ENCODE measurements at regions not wholly inside any gene's neighbourhood (a gene's known extent, or its start where the extent isn't known, plus 50 kb on each side); places are given as distances from the start of the nearest gene placed in this dataset.
"Not testable (repeated sequence)": the region's sequence is repeated elsewhere in the genome, so short reads cannot be mapped to it uniquely, and the experiment has no call there.

GRCh38 chr5:13045897-13046551 is 898.5 kb downstream of the DNAH5 start:
- no peak for DNase-seq (ENCODE audit: low read depth)

GRCh38 chr5:13034061-13034460 is 910.4 kb downstream of the DNAH5 start:
- DNase-seq (ENCODE audit: low read depth) = no peak

GRCh38 chr5:13029211-13029610 is 915.3 kb downstream of the DNAH5 start:
- DNase-seq (ENCODE audit: low read depth) = no peak

GRCh38 chr5:13027874-13028273 is 916.6 kb downstream of the DNAH5 start:
- DNase-seq (ENCODE audit: low read depth) = no peak

DNA sequence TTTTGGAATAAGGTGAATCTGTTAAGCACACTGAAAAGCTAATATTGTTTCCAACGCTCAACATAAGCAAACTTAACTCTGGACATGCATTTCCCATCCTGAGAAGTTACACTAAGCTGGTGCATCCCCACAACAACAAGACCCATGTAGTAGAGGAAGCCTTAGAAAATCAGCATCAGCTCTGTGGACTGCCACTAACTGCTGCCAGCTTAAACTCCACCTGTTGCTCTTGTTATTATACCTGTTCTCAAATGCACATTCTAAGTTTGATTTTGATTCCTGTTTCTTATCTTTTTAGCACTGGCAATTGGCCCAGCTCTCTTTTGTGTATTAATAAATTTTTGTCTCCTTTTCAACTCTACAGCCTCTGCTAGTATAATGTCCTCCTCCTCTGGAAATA is 924.8 kb downstream of the DNAH5 start:
- no peak for DNase-seq (ENCODE audit: low read depth)

DNA sequence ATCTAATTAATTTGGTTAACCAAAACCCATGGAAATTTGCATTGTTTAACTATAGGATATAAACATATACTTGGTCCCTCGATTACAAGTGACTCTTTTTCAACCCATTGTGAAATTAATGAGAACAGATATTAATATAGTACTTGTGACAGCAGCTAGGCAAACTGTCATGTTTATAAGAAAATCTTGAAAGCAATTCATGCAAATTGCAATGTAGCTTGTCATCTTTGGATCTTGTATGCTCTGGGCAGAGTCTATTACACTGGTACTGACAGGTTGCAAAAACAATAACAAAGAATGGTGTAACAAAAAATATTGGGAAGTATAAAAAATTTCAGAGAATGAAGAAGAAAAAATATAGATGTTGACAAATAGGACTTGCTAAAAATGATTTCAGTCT is 941.0 kb downstream of the DNAH5 start:
- DNase-seq (ENCODE audit: low read depth) = no peak

DNA sequence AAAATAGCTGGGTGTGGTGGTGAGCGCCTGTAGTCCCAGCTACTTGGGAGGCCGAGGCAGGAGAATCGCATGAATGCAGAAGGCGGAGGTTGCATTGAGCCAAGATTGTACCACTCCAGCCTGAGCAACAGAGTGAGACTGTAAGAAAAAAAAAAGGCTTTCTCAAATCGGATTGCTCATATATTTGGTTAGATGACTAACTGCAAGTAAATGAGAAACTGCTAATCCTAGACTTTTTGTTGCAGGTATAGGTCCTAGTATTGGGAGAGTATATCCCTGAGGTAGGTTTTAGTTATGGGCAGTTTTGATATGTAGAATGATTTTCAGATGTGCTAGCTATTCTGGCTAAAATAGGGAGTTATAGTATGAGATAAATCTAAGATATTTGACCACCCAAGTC is 944.8 kb downstream of the DNAH5 start:
- DNase-seq (ENCODE audit: low read depth) = no peak

- no peak for DNase-seq (ENCODE audit: low read depth)
These were observed 959.3 kb downstream of the DNAH5 start for GRCh38 chr5:12985142-12985541.

DNA sequence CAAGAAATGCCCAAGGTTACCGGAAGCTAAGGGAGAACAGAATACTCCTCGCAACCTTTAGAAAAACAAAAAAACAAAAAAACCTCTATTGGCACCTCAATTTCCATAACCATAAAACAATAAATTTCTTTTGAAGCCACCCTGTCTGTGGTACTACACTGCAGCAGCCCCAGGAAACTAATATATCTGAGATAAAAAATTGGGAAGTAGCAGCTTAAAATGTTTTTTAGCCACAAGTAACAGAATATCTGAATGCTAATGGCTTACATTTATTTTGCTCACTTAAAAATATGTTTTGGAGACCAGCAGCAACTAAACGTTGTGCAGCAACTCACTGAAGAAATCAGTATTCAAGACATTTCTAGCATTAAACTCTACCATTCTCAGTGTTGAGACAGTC is 969.6 kb downstream of the DNAH5 start:
- DNase-seq (ENCODE audit: low read depth) = no peak

DNA sequence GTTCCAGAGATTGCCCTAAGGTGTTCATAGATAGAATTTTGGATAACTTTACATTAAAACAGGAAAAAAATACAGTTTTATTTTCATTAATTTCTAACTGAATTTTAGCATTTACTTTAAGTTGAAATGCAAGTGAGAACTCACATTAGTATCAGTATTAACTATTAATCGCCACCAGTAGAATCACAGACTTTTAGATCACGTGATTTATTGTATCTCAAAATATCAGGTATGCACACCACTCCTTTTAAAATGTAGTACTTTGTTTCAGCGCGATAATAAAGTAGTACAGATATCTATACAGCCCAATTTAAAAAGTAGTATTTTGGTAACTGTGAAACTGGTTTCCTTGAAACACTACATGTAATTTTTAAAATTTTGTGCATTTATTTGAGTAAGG is 978.7 kb downstream of the DNAH5 start:
- no peak for DNase-seq (ENCODE audit: low read depth)

- no peak for DNase-seq (ENCODE audit: low read depth)
These were observed 984.8 kb downstream of the DNAH5 start for GRCh38 chr5:12959713-12960112.

- no peak for DNase-seq (ENCODE audit: low read depth)
These were observed 992.1 kb downstream of the DNAH5 start for GRCh38 chr5:12952409-12952808.

- DNase-seq (ENCODE audit: low read depth) = no peak
These were observed 992.6 kb downstream of the DNAH5 start for GRCh38 chr5:12951846-12952245.

DNA sequence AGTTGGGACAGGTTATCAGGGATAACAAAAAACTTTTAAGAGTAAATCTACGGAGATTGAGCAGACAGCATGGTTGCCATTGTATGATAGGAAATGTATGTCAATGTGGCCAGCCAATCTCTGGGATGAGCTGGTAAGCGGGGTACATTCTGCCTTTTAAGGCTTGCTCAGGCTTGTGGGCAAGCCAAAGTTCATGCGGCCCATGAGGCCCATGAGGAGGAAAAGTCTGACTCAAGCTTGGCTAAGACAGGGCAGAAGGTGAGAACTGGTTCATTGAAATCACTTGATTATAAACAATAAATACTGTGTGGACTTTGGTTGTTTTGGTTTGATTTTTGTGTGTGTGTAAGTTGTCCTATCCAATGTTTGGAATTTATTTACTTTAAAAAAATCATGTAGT is 997.1 kb downstream of the DNAH5 start:
- no peak for DNase-seq (ENCODE audit: low read depth)

DNA sequence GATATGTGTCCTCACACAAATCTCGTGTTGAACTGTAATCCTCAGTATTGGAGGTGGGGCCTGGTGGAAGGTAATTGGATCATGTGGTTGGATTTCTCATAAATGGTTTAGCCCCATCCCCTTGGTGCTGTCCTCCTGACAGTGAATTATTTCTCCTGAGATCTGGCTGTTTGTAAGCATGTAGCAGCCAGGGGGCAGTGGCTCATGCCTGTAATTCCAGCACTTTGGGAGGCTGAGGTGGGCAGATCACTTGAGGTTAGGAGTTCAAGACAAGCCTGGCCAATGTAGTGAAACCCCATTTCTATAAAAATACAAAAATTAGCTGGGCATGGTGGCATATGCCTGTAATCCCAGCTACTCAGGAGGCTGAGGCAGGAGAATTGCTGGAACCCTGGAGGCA is 999.0 kb downstream of the DNAH5 start:
- not testable (repeated sequence) for DNase-seq (ENCODE audit: low read depth)

GRCh38 chr5:12936221-12936620 is 1008.3 kb downstream of the DNAH5 start:
- no peak for DNase-seq (ENCODE audit: low read depth)

DNA sequence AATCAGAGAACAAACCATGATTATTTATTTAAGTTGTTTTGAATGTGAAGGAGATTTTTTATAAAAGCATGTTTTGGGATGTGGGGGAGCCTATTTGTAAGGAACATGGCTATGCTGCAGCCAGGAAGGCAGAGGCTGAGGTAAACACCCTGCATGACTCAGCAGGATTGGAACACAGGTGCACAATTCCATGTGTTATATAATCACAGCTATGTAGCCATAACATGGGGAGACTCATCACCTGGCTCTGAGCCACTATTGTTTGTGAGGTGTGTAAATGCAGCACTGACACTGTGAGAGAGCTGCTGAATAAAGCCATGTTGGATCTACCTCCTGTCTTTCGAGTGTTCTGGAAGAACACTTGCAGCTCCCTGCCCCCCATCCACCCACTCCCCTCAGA is 1009.8 kb downstream of the DNAH5 start:
- DNase-seq (ENCODE audit: low read depth) = no peak

DNA sequence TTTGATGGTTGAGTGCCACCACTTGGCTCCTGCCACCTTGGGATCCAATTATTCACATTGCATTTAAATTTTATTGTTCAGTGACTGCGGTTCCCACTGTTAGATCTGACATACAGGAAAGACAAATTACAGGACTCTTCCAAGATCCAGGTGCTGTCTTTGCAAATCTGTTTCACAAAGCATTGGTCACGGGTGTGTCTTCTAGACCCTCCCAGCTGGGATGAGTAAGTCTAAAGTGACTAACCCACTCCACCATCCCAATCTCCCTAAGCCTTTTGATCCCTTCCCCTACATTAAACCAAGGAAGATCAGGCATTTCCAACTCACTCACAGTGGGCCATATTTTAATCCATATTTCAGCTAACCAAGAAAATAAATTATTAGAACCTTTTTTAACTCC is 1016.3 kb upstream of the CTNND2 start:
- no peak for DNase-seq (ENCODE audit: low read depth)

- DNase-seq (ENCODE audit: low read depth) = no peak
These were observed 1006.9 kb upstream of the CTNND2 start for GRCh38 chr5:12911156-12911555.

DNA sequence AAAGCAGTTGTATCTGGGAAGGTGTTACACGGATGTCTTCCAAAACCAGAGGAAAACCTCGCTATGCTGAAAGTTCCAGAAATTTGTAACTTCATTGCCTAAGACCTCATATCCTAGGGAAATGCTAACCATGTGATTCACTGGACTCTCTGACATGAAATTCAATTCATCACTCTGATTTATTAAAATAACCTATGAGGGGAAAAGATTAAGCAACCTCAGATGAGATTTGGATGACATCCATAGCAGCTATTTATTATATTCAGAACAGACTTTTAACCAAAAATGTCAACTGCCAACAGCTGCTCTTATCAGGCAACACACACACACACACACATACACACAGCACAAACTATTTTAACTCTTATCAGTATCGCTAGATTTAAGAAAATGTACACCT is 1006.4 kb upstream of the CTNND2 start:
- DNase-seq (ENCODE audit: low read depth) = no peak

- no peak for DNase-seq (ENCODE audit: low read depth)
These were observed 998.4 kb upstream of the CTNND2 start for GRCh38 chr5:12902611-12903010.

DNA sequence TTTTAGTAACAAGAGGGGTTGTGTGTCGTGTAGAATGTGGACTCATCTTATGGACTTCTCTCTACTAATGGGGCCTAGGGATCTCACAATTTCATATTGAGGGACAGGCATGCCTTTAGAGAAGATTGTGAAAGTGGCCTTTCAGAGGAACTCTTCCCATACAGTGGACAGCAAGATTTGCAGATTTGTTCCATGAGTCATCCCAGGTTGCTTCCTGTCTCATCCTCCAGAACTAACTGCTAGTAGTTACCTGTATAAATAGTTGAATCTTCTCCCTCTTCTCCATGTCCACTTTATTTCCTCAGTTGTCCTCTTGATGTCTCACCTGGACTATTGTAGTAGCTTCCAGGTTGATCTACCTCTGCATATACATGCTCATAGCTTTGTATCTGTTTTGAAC is 997.5 kb upstream of the CTNND2 start:
- DNase-seq (ENCODE audit: low read depth) = no peak

DNA sequence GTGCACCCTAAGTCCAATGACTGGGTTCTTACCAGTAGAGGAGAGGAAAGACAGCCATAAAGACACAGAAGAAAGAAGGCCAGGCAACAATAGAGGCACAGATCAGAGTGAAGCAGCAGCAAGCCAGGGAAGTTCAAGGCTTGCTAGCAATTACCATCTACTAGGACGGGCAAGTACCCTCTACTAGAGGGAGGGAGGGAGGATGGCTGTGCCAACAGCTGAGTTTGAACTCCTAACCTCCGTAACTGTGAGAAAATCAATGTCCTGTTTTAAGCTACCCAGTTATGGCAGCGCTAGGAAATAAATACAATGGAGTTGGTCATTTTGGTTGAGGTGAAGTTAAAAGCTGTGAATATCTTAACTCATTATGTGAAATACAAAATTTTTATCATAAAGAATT is 991.8 kb upstream of the CTNND2 start:
- no peak for DNase-seq (ENCODE audit: low read depth)

- no peak for DNase-seq (ENCODE audit: low read depth)
These were observed 980.8 kb upstream of the CTNND2 start for GRCh38 chr5:12885018-12885417.

DNA sequence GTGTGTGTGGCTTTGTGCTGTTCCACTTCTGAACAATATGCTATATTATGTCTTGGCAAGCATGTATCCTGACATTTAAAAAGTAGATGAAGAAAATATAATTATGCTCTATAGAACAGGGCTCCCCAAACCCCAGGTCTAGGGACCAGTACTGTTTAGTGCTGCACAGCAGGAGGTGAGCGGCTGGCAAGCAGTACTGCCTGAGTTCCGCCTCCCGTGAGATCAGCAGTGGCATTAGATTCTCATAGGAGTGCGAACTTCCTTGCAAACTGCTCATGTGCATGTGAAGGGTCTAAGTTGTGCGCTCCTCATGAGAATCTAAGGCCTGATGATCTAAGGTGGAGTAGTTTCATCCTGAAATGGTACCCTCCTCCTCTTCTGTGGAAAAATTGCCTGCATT is 979.1 kb upstream of the CTNND2 start:
- DNase-seq (ENCODE audit: low read depth) = no peak
